HEK293 (cell line): ENCODE measurements at regions not wholly inside any gene's neighbourhood (a gene's known extent, or its start where the extent isn't known, plus 50 kb on each side); places are given as distances from the start of the nearest gene placed in this dataset.

ENCODE experiments used
- CTCF ChIA-PET: fragments of 350-600 bp; formaldehyde crosslinking; extraction: SDS; loops from one replicate; lab custom pipeline; 2021; ENCODE audit warnings: antibody characterized with exemption; lab: Yijun Ruan, JAX
- POLR2A ChIA-PET: fragments of 300-600 bp; formaldehyde crosslinking; extraction: SDS; loops from one replicate; lab custom pipeline; 2020; ENCODE audit warnings: antibody characterized with exemption, inconsistent platforms; lab: Yijun Ruan, JAX
- H3K27ac ChIP-seq: fragments of 200-500 bp; sonication (Bioruptor generic); 2 replicates; pipeline ENCODE4 v1.5.1; 2014; ENCODE audit warnings: low read depth, low read length, control low read depth, inconsistent platforms; ENCODE audit errors: extremely low read depth
- H3K36me3 ChIP-seq, 2 experiments: fragments of 200-500 bp in 1 of 2; sonication (Bioruptor generic) in 1 of 2; 1 replicate in 1 of 2; 2 replicates in 1 of 2; pipeline ENCODE4 v1.5.1; 2014 to 2017; ENCODE audit warnings: inconsistent platforms in 2 of 2, low read length in 2 of 2; ENCODE audit not compliant: control insufficient read depth in 2 of 2, insufficient read depth in 1 of 2
- H3K4me1 ChIP-seq: fragments of 200-500 bp; sonication (Bioruptor generic); 2 replicates; pipeline ENCODE4 v1.5.1; 2014; ENCODE audit warnings: mild to moderate bottlenecking, low read length, inconsistent platforms; ENCODE audit not compliant: control insufficient read depth, insufficient read depth
- H3K4me3 ChIP-seq: 2 replicates; pipeline ENCODE4 v1.5.1; 2011; ENCODE audit warnings: low read depth, mild to moderate bottlenecking, control low read depth, low read length, moderate library complexity
- H3K9me3 ChIP-seq: fragments of 200-500 bp; sonication (Bioruptor generic); 2 replicates; pipeline ENCODE4 v1.5.1; 2014; ENCODE audit warnings: low read depth, low read length, inconsistent platforms; ENCODE audit not compliant: control insufficient read depth, insufficient read depth
- BCL11B ChIP-seq: fragments of 450-650 bp; formaldehyde crosslinking; IDR thresholded peaks from 2 replicates; pipeline ENCODE4 v1.5.1; 2016; ENCODE audit warnings: low read depth, missing biosample characterization, missing genetic modification characterization
- FEZF1 ChIP-seq: fragments of 450-650 bp; formaldehyde crosslinking; IDR thresholded peaks from 2 replicates; pipeline ENCODE4 v1.5.1; 2016; ENCODE audit warnings: missing biosample characterization, missing genetic modification characterization
- HOXA7 ChIP-seq: sonication (generic); formaldehyde crosslinking; IDR thresholded peaks from 2 replicates; pipeline ENCODE4 v1.8.1; 2022; ENCODE audit warnings: missing genetic modification reagents, borderline replicate concordance
- KLF16 ChIP-seq: fragments of 450-650 bp; formaldehyde crosslinking; IDR thresholded peaks from 2 replicates; pipeline ENCODE4 v1.5.1; 2017; ENCODE audit warnings: missing biosample characterization, missing genetic modification characterization
- KLF9 ChIP-seq: fragments of 450-650 bp; formaldehyde crosslinking; IDR thresholded peaks from 2 replicates; pipeline ENCODE4 v1.5.1; 2016; ENCODE audit warnings: missing biosample characterization, missing genetic modification characterization, low read depth
- MZF1 ChIP-seq: fragments of 450-650 bp; formaldehyde crosslinking; IDR thresholded peaks from 2 replicates; pipeline ENCODE4 v1.5.1; 2017; ENCODE audit warnings: missing biosample characterization, missing genetic modification characterization, borderline replicate concordance
- SCRT1 ChIP-seq: fragments of 450-650 bp; formaldehyde crosslinking; IDR thresholded peaks from 2 replicates; pipeline ENCODE4 v1.5.1; 2016; ENCODE audit warnings: missing biosample characterization, missing genetic modification characterization, borderline replicate concordance
- WT1 ChIP-seq: fragments of 450-650 bp; formaldehyde crosslinking; IDR thresholded peaks from 2 replicates; pipeline ENCODE4 v1.5.1; 2016; ENCODE audit warnings: missing biosample characterization, missing genetic modification characterization
- ZBTB20 ChIP-seq: fragments of 450-650 bp; formaldehyde crosslinking; IDR thresholded peaks from 2 replicates; pipeline ENCODE4 v1.5.1; 2016; ENCODE audit warnings: missing biosample characterization, missing genetic modification characterization
- ZBTB48 ChIP-seq: fragments of 450-650 bp; formaldehyde crosslinking; IDR thresholded peaks from 2 replicates; pipeline ENCODE4 v1.5.1; 2016; ENCODE audit warnings: missing biosample characterization, missing genetic modification characterization
- ZFP41 ChIP-seq: fragments of 450-650 bp; formaldehyde crosslinking; IDR thresholded peaks from 2 replicates; pipeline ENCODE4 v1.5.1; 2016; ENCODE audit warnings: missing biosample characterization, missing genetic modification characterization, borderline replicate concordance
- ZNF223 ChIP-seq: fragments of 450-650 bp; formaldehyde crosslinking; IDR thresholded peaks from 2 replicates; pipeline ENCODE4 v1.5.1; 2016; ENCODE audit warnings: missing biosample characterization, missing genetic modification characterization
- ZNF23 ChIP-seq: fragments of 450-650 bp; formaldehyde crosslinking; IDR thresholded peaks from 2 replicates; pipeline ENCODE4 v1.5.1; 2016; ENCODE audit warnings: missing biosample characterization, missing genetic modification characterization, borderline replicate concordance
- ZNF239 ChIP-seq: fragments of 450-650 bp; formaldehyde crosslinking; IDR thresholded peaks from 2 replicates; pipeline ENCODE4 v1.5.1; 2016; ENCODE audit warnings: missing biosample characterization, missing genetic modification characterization
- ZNF24 ChIP-seq: fragments of 450-650 bp; formaldehyde crosslinking; IDR thresholded peaks from 2 replicates; pipeline ENCODE4 v1.5.1; 2016; ENCODE audit warnings: missing biosample characterization, missing genetic modification characterization
- ZNF354C ChIP-seq: fragments of 450-650 bp; formaldehyde crosslinking; IDR thresholded peaks from 2 replicates; pipeline ENCODE4 v1.5.1; 2016; ENCODE audit warnings: missing biosample characterization, missing genetic modification characterization, low read depth, borderline replicate concordance
- ZNF433 ChIP-seq: fragments of 450-650 bp; formaldehyde crosslinking; IDR thresholded peaks from 2 replicates; pipeline ENCODE4 v1.5.1; 2016; ENCODE audit warnings: missing biosample characterization, missing genetic modification characterization, low read depth
- ZNF639 ChIP-seq: fragments of 450-650 bp; formaldehyde crosslinking; IDR thresholded peaks from 2 replicates; pipeline ENCODE4 v1.5.1; 2016; ENCODE audit warnings: missing biosample characterization, missing genetic modification characterization
- ZNF654 ChIP-seq: fragments of 450-650 bp; formaldehyde crosslinking; IDR thresholded peaks from 2 replicates; pipeline ENCODE4 v1.5.1; 2016; ENCODE audit warnings: low read depth, missing biosample characterization, missing genetic modification characterization
- ZNF76 ChIP-seq: fragments of 450-650 bp; formaldehyde crosslinking; IDR thresholded peaks from 2 replicates; pipeline ENCODE4; 2016; ENCODE audit warnings: low read depth, missing biosample characterization, missing genetic modification characterization, borderline replicate concordance
- ZSCAN5A ChIP-seq: fragments of 450-650 bp; formaldehyde crosslinking; IDR thresholded peaks from 2 replicates; pipeline ENCODE4 v1.5.1; 2016; ENCODE audit warnings: missing biosample characterization, missing genetic modification characterization

- ChIA-PET POLR2A (no interaction called here), CTCF (no interaction called here)
- H3K27ac ChIP-seq, result no peak overlapping the region
- H3K36me3 ChIP-seq, result no peaks in the 10 kb centered on the region
- no peaks in the 10 kb centered on the region for H3K9me3 ChIP-seq
- H3K4me1 ChIP-seq, result no peaks in the 10 kb centered on the region
- no peak for TF ChIP-seq BCL11B
- TF ChIP-seq FEZF1 (tag by site-specific recombination), result no peak
- TF ChIP-seq KLF16 (tag by site-specific recombination), result no peak
- no peak for TF ChIP-seq HOXA7
- TF ChIP-seq SCRT1 (tag by site-specific recombination), result no peak
- no peak overlapping the region for H3K4me3 ChIP-seq
These were observed 70.0 kb upstream of the TNFSF4 start for GRCh38 chr1:173276922-173277800.

GRCh38 chr1:173280899-173281660 is 73.9 kb upstream of the TNFSF4 start:
- no peak overlapping the region for H3K4me3 ChIP-seq
- H3K36me3 ChIP-seq, result no peaks in the 10 kb centered on the region
- no peaks in the 10 kb centered on the region for H3K4me1 ChIP-seq
- TF ChIP-seq ZNF433 (no peak), ZSCAN5A (no peak), ZNF223 (no peak), KLF9 (tag by site-specific recombination) (no peak), ZNF76 (tag by site-specific recombination) (no peak), ZNF654 (tag by site-specific recombination) (no peak), ZNF23 (tag by site-specific recombination) (no peak), BCL11B (no peak), WT1 (tag by site-specific recombination) (no peak), MZF1 (tag by site-specific recombination) (no peak), ZFP41 (tag by site-specific recombination) (no peak), ZBTB20 (tag by site-specific recombination) (no peak), ZNF239 (tag by site-specific recombination) (no peak), ZNF639 (tag by site-specific recombination) (no peak), ZNF354C (tag by site-specific recombination) (no peak), ZNF24 (no peak), ZBTB48 (no peak)
- TF ChIP-seq, all 188 proteins: peak for 0
- CTCF ChIA-PET, result no interaction called here
- POLR2A ChIA-PET, result no interaction called here
- Histone ChIP-seq H3K27ac (no peak overlapping the region), H3K9me3 (no peaks in the 10 kb centered on the region)
